ENCODE measurements at regions not wholly inside any gene's neighbourhood (a gene's known extent, or its start where the extent isn't known, plus 50 kb on each side); places are given as distances from the start of the nearest gene placed in this dataset.
"Not testable (repeated sequence)": the region's sequence is repeated elsewhere in the genome, so short reads cannot be mapped to it uniquely, and the experiment has no call there.

DNA sequence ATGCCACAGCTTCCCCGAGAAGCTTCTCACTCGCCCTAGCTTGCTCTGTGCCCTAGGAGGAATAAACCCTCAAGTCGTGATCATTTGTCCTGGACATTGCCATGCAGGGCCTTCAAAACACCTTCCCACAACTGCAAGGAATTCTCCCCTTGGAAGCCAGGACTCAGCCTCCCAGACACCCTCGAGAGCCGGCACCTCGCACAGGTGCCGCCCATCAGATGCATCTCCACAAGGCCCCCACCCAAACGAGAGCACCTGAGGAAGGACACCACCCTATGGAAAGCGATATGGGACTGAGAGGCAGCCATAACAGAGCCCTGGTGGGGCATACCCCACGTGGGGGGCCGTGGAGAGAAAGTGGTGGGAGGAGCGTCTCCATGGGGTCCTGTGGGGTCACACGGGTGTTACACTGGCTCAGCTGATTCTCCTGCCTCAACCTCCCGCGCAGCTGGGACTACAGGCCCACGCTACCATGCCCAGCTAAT is 77.6 kb upstream of the FOXK1 start:
- no peaks in the 10 kb centered on the region for H3K36me3 Mint-ChIP-seq (ENCODE audit: low read depth)
- TF ChIP-seq, protein P1, sequence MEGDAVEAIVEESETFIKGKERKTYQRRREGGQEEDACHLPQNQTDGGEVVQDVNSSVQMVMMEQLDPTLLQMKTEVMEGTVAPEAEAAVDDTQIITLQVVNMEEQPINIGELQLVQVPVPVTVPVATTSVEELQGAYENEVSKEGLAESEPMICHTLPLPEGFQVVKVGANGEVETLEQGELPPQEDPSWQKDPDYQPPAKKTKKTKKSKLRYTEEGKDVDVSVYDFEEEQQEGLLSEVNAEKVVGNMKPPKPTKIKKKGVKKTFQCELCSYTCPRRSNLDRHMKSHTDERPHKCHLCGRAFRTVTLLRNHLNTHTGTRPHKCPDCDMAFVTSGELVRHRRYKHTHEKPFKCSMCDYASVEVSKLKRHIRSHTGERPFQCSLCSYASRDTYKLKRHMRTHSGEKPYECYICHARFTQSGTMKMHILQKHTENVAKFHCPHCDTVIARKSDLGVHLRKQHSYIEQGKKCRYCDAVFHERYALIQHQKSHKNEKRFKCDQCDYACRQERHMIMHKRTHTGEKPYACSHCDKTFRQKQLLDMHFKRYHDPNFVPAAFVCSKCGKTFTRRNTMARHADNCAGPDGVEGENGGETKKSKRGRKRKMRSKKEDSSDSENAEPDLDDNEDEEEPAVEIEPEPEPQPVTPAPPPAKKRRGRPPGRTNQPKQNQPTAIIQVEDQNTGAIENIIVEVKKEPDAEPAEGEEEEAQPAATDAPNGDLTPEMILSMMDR (conservative IDR thresholded peaks at IDR 0.05) = no peak
- no peak overlapping the region for H3K4me3 Mint-ChIP-seq
- no peak for DNase-seq (ENCODE audit: low read depth, low spot score)
- no peaks in the 10 kb centered on the region for H3K9me3 Mint-ChIP-seq
- no peak overlapping the region for H3K27ac Mint-ChIP-seq (ENCODE audit: unreplicated experiment)
- H3K4me1 Mint-ChIP-seq = peaks cover 14% of the 10 kb centered on the region
- H3K27me3 Mint-ChIP-seq (ENCODE audit: low read depth) = no peaks in the 10 kb centered on the region

DNA sequence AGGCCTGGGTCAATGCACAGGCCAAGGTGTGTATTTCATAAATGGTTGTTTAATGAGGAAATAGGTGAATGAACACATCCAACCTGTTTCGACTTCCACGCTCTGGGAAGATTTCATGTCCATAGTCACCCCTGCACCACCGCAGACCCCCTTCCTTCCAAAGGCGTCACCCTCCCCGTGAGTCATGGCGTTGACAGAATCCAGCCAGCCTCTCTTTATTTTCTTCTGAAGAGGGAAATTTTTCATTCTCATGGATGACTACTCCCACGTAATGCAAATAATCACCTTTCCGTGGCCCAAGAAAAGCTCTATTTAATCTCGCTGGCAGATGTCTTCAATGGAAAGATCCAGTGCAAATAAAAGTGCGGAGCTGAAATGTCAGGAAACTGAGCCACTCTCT is 75.3 kb upstream of the FOXK1 start:
- no peaks in the 10 kb centered on the region for H3K9me3 Mint-ChIP-seq
- no peaks in the 10 kb centered on the region for H3K36me3 Mint-ChIP-seq (ENCODE audit: low read depth)
- no peaks in the 10 kb centered on the region for H3K27me3 Mint-ChIP-seq (ENCODE audit: low read depth)
- DNase-seq (ENCODE audit: low read depth, low spot score) = no peak
- TF ChIP-seq, protein P1 (conservative IDR thresholded peaks at IDR 0.05) = no peak
- no peak overlapping the region for H3K27ac Mint-ChIP-seq (ENCODE audit: unreplicated experiment)
- H3K4me1 Mint-ChIP-seq = peaks cover 18% of the 10 kb centered on the region
- no peak overlapping the region for H3K4me3 Mint-ChIP-seq

DNA sequence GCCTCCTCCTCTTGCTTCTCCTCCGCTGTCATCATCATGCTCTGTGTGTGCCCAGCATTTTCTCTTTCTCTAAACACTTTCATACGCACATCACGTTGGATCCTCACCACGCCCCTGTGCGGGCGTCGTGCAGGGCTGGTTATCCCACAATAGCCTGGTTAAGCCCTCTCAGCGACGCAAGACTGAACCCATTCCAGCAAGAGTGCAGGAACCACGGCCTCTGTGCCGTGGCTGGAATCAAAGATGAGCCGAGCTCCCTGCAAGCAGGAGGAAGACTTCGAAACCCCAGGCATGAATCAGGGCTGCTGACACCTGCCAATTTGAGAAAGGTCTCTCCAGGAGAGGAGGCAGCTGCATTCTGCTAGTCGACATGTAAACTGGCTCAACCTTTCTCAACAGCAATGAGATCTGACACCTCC is 74.8 kb upstream of the FOXK1 start:
- TF ChIP-seq, protein P1 (conservative IDR thresholded peaks at IDR 0.05) = no peak
- no peaks in the 10 kb centered on the region for H3K27me3 Mint-ChIP-seq (ENCODE audit: low read depth)
- no peak overlapping the region for H3K27ac Mint-ChIP-seq (ENCODE audit: unreplicated experiment)
- H3K4me1 Mint-ChIP-seq = peaks cover 18% of the 10 kb centered on the region
- H3K4me3 Mint-ChIP-seq = no peak overlapping the region
- no peaks in the 10 kb centered on the region for H3K36me3 Mint-ChIP-seq (ENCODE audit: low read depth)
- DNase-seq (ENCODE audit: low read depth, low spot score) = no peak
- no peaks in the 10 kb centered on the region for H3K9me3 Mint-ChIP-seq

DNA sequence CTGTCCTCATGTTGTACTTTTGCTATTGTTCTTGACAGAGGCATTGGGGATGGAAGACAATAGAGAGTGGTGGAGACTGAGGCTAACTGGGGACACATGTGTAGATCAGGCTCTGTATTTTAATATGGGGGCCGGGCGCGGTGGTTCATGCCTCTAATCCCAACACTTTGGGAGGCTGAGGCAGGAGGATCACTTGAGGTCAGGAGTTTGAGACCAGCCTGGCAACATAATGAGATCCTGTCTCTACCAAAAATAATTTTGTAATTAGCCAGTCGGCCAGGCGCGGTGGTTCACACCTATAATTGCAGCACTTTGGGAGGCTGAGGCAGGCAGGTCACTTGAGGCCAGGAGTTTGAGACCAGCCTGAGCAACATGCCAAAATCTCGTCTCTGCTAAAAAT is 72.5 kb upstream of the FOXK1 start:
- not testable (repeated sequence) for DNase-seq (ENCODE audit: low read depth, low spot score); H3K9me3 Mint-ChIP-seq; H3K36me3 Mint-ChIP-seq (ENCODE audit: low read depth); H3K27ac Mint-ChIP-seq (ENCODE audit: unreplicated experiment); H3K4me3 Mint-ChIP-seq; H3K27me3 Mint-ChIP-seq (ENCODE audit: low read depth)
- peaks cover 26% of the 10 kb centered on the region for H3K4me1 Mint-ChIP-seq

DNA sequence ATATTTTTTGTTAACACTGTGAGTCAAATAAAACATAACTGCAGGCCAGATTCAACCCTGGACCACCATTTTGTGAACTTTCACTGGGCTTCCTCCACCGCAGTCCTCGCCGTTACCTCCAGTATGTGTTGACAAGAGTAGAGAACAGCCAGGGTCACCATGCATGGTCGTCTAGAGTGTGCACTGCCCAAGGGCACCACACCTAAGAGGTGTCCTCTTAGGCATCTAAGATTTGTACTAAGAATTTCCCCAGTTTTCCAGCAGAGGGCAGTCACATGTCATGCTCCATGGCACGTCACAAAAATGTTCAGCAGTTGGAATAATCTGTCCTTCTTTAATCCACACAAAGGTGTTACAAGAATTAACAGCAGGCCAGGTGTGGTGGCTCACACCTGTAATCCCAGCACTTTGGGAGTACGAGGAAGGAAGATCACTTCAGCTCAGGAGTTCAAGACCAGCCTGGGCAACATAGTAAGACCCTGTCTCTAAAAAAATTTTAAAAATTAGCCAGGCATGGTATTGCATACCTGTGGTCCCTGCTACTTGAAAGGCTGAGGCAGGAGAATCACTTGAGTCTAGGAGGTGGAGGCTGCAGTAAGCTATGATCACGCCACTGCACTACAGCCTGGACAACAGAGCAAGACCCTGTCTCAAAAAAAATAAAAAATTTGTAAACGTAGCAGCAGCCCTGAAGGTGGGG is 71.2 kb upstream of the FOXK1 start:
- Mint-ChIP-seq H3K4me3 (no peak overlapping the region), H3K4me1 (peaks cover 27% of the 10 kb centered on the region), H3K9me3 (no peaks in the 10 kb centered on the region), H3K36me3 (ENCODE audit: low read depth) (no peaks in the 10 kb centered on the region), H3K27ac (ENCODE audit: unreplicated experiment) (no peak overlapping the region), H3K27me3 (ENCODE audit: low read depth) (no peaks in the 10 kb centered on the region)
- DNase-seq (ENCODE audit: low read depth, low spot score) = peak; percentile 51
- TF ChIP-seq, protein P1 (conservative IDR thresholded peaks at IDR 0.05) = peak; percentile 83

DNA sequence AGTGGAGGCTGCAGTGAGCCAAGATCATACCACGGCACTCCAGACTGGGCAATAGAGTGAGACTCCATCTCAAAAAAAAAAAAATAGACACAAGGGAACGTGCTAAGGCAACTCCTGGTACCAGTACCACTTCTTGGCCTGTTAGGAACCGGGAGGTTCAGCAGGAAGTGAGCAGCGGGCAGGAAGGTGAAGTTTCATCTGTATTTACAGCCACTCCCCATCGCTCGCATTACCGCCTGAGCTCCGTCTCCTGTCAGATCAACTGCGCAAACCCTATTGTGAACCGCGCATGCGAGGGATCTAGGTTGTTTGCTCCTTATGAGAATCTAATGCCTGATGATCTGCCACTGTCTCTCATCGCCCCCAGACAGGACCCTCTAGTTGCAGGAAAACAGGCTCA is 69.9 kb upstream of the FOXK1 start:
- TF ChIP-seq, protein P1 (conservative IDR thresholded peaks at IDR 0.05) = no peak
- no peaks in the 10 kb centered on the region for H3K27me3 Mint-ChIP-seq (ENCODE audit: low read depth)
- H3K36me3 Mint-ChIP-seq (ENCODE audit: low read depth) = no peaks in the 10 kb centered on the region
- no peak overlapping the region for H3K4me3 Mint-ChIP-seq
- no peak for DNase-seq (ENCODE audit: low read depth, low spot score)
- peaks cover 23% of the 10 kb centered on the region for H3K4me1 Mint-ChIP-seq
- no peak overlapping the region for H3K27ac Mint-ChIP-seq (ENCODE audit: unreplicated experiment)
- H3K9me3 Mint-ChIP-seq = no peaks in the 10 kb centered on the region
